ENCODE measurements at regions not wholly inside any gene's neighbourhood (a gene's known extent, or its start where the extent isn't known, plus 50 kb on each side); places are given as distances from the start of the nearest gene placed in this dataset.
"Not testable (repeated sequence)": the region's sequence is repeated elsewhere in the genome, so short reads cannot be mapped to it uniquely, and the experiment has no call there.

GRCh38 chr10:89978081-89978480, 276.7 kb downstream of the KIF20B start:
- Histone ChIP-seq H3K36me3 (ENCODE audit: control insufficient read depth, insufficient read depth, low read length) (no peaks in the 10 kb centered on the region), H3K4me3 (ENCODE audit: low read depth, low read length) (no peak overlapping the region), H3K27me3 (ENCODE audit: control insufficient read depth, insufficient read depth, low read length) (no peaks in the 10 kb centered on the region)
- TF ChIP-seq CTCF (IDR thresholded peaks at IDR 0.05; ENCODE audit: insufficient read depth, low read depth, low read length), result no peak
- DNase-seq (ENCODE audit: low read depth), result no peak
- ChIA-PET POLR2A (no interaction called here), CTCF (interaction anchor here (3.6 kb wide), 1 partner anchor 23 kb away, joined by 12 read pairs; no protein-coding TSS in a partner anchor)

- DNase-seq (ENCODE audit: low read depth), result no peak
- CTCF ChIA-PET, result no interaction called here
- POLR2A ChIA-PET, result no interaction called here
Measured at GRCh38 chr10:89979726-89980125, 278.3 kb downstream of the KIF20B start.

GRCh38 chr10:89980166-89980565, 278.8 kb downstream of the KIF20B start:
- CTCF ChIA-PET, result no interaction called here
- Histone ChIP-seq H3K4me3 (ENCODE audit: low read depth, low read length) (no peak overlapping the region), H3K36me3 (ENCODE audit: control insufficient read depth, insufficient read depth, low read length) (no peaks in the 10 kb centered on the region), H3K27me3 (ENCODE audit: control insufficient read depth, insufficient read depth, low read length) (no peaks in the 10 kb centered on the region)
- no peak for TF ChIP-seq CTCF (IDR thresholded peaks at IDR 0.05; ENCODE audit: insufficient read depth, low read depth, low read length)
- no peak for DNase-seq (ENCODE audit: low read depth)
- POLR2A ChIA-PET, result no interaction called here

More at GRCh38 chr10:89979726-89980125, 278.3 kb downstream of the KIF20B start:
- no peak overlapping the region for H3K4me3 ChIP-seq (ENCODE audit: low read depth, low read length)
- no peaks in the 10 kb centered on the region for H3K36me3 ChIP-seq (ENCODE audit: control insufficient read depth, insufficient read depth, low read length)
- no peaks in the 10 kb centered on the region for H3K27me3 ChIP-seq (ENCODE audit: control insufficient read depth, insufficient read depth, low read length)
- TF ChIP-seq CTCF (IDR thresholded peaks at IDR 0.05; ENCODE audit: insufficient read depth, low read depth, low read length), result no peak

DNA sequence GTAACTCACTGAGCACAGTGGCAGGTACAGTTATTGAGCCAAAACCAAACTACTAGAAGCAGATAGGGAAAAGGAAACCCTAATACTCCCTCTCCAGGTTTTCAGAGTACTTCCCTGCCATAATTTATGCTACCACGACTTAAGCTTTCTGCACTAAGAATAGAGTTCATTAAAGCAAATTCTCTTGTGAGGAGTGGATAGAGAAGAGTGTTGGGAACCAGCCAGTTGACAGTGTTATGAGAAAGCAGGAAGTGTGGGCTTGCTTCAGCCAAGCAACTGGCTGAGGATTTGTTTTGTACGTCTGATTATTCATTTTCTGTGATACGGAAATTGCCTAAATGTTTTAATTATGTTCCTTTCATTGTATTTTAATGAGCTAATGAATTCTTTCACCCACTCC, 280.5 kb downstream of the KIF20B start:
- DNase-seq (ENCODE audit: low read depth), result no peak
- CTCF ChIA-PET, result interaction anchor here (0.8 kb wide), 1 partner anchor 8 kb away, joined by 3 read pairs; no protein-coding TSS in a partner anchor

GRCh38 chr10:89985446-89985845, 284.1 kb downstream of the KIF20B start:
- no peak overlapping the region for H3K4me3 ChIP-seq (ENCODE audit: low read depth, low read length)
- H3K27me3 ChIP-seq (ENCODE audit: control insufficient read depth, insufficient read depth, low read length), result 0 out of 2 replicates have a peak, but pooled peaks cover 2% of the 10 kb centered on the region
- ChIA-PET POLR2A (no interaction called here), CTCF (interaction anchor here (0.7 to 1.7 kb wide), 4 partner anchors 12 to 511 kb away, joined by 3 to 4 read pairs (median 4); no protein-coding TSS in a partner anchor)
- H3K36me3 ChIP-seq (ENCODE audit: control insufficient read depth, insufficient read depth, low read length), result no peaks in the 10 kb centered on the region
- no peak for TF ChIP-seq CTCF (IDR thresholded peaks at IDR 0.05; ENCODE audit: insufficient read depth, low read depth, low read length)
- no peak for DNase-seq (ENCODE audit: low read depth)

More for the DNA sequence above, 280.5 kb downstream of the KIF20B start:
- no peak for TF ChIP-seq CTCF (IDR thresholded peaks at IDR 0.05; ENCODE audit: insufficient read depth, low read depth, low read length)
- POLR2A ChIA-PET, result no interaction called here
- 0 out of 2 replicates have a peak, but pooled peaks cover 2% of the 10 kb centered on the region for H3K27me3 ChIP-seq (ENCODE audit: control insufficient read depth, insufficient read depth, low read length)
- H3K4me3 ChIP-seq (ENCODE audit: low read depth, low read length), result no peak overlapping the region
- no peaks in the 10 kb centered on the region for H3K36me3 ChIP-seq (ENCODE audit: control insufficient read depth, insufficient read depth, low read length)

DNA sequence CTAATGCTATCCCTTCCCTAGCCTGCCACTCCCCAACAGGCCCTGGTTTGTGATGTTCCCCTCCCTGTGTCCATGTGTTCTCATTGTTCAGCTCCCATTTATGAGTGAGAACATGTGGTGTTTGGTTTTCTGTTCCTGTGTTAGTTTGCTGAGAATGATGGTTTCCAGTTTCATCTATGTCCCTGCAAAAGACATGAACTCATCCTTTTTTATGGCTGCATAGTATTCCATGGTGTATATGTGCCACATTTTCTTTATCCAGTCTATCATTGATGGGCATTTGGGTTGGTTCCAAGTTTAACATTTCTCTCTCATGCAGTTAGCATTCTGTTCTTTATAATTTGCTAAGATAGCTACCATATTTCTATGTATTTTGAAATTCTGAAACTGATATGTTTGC, 287.0 kb downstream of the KIF20B start:
- CTCF ChIA-PET, result interaction anchor here (1.0 kb wide), 1 partner anchor 605 kb away, joined by 3 read pairs; no protein-coding TSS in a partner anchor
- POLR2A ChIA-PET; H3K4me3 ChIP-seq (ENCODE audit: low read depth, low read length); H3K27me3 ChIP-seq (ENCODE audit: control insufficient read depth, insufficient read depth, low read length); DNase-seq (ENCODE audit: low read depth); H3K36me3 ChIP-seq (ENCODE audit: control insufficient read depth, insufficient read depth, low read length): not testable (repeated sequence)

Data from BJ (cell line).